ENCODE measurements at regions not wholly inside any gene's neighbourhood (a gene's known extent, or its start where the extent isn't known, plus 50 kb on each side); places are given as distances from the start of the nearest gene placed in this dataset.
"Not testable (repeated sequence)": the region's sequence is repeated elsewhere in the genome, so short reads cannot be mapped to it uniquely, and the experiment has no call there.

GRCh38 chr13:87398047-87398446 lies 273.1 kb upstream of the SLITRK5 start:
- DNase-seq = no peak

GRCh38 chr13:87403748-87404432 lies 267.3 kb upstream of the SLITRK5 start:
- no peak for DNase-seq

GRCh38 chr13:87426742-87427141 lies 244.4 kb upstream of the SLITRK5 start:
- DNase-seq = no peak

GRCh38 chr13:87444135-87444534 lies 227.0 kb upstream of the SLITRK5 start:
- DNase-seq = no peak

- DNase-seq = no peak
Measured at GRCh38 chr13:87452281-87452680, 218.9 kb upstream of the SLITRK5 start.

- DNase-seq = no peak
Measured at GRCh38 chr13:87453244-87453643, 217.9 kb upstream of the SLITRK5 start.

- no peak for DNase-seq
Measured at GRCh38 chr13:87459419-87459818, 211.8 kb upstream of the SLITRK5 start.

- no peak for DNase-seq
Measured at GRCh38 chr13:87497426-87497825, 173.7 kb upstream of the SLITRK5 start.

GRCh38 chr13:87498681-87499080 lies 172.5 kb upstream of the SLITRK5 start:
- no peak for DNase-seq

- no peak for DNase-seq
Measured at GRCh38 chr13:87524775-87525174, 146.4 kb upstream of the SLITRK5 start.

- no peak for DNase-seq
Measured at GRCh38 chr13:87533776-87534175, 137.4 kb upstream of the SLITRK5 start.

GRCh38 chr13:87535911-87536310 lies 135.3 kb upstream of the SLITRK5 start:
- no peak for DNase-seq

GRCh38 chr13:87536499-87536898 lies 134.7 kb upstream of the SLITRK5 start:
- no peak for DNase-seq

GRCh38 chr13:87536899-87537298 lies 134.3 kb upstream of the SLITRK5 start:
- no peak for DNase-seq

- DNase-seq = no peak
Measured at GRCh38 chr13:87537951-87538350, 133.2 kb upstream of the SLITRK5 start.

GRCh38 chr13:87538366-87539052 lies 132.7 kb upstream of the SLITRK5 start:
- no peak for DNase-seq

GRCh38 chr13:87553142-87553541 lies 118.0 kb upstream of the SLITRK5 start:
- DNase-seq = no peak

- DNase-seq = no peak
Measured at GRCh38 chr13:87554045-87554444, 117.1 kb upstream of the SLITRK5 start.

- DNase-seq = no peak
Measured at GRCh38 chr13:87557788-87558187, 113.4 kb upstream of the SLITRK5 start.

GRCh38 chr13:87561580-87561979 lies 109.6 kb upstream of the SLITRK5 start:
- not testable (repeated sequence) for DNase-seq

GRCh38 chr13:87570669-87571068 lies 100.5 kb upstream of the SLITRK5 start:
- DNase-seq = no peak

GRCh38 chr13:87582399-87582798 lies 88.8 kb upstream of the SLITRK5 start:
- no peak for DNase-seq

- no peak for DNase-seq
Measured at GRCh38 chr13:87590518-87590917, 80.7 kb upstream of the SLITRK5 start.

GRCh38 chr13:87604437-87604836 lies 66.7 kb upstream of the SLITRK5 start:
- DNase-seq = not testable (repeated sequence)

- DNase-seq = no peak
Measured at GRCh38 chr13:87607266-87607665, 63.9 kb upstream of the SLITRK5 start.
